Forelimb muscle (tissue), 1 donor: ENCODE measurements at regions not wholly inside any gene's neighbourhood (a gene's known extent, or its start where the extent isn't known, plus 50 kb on each side); places are given as distances from the start of the nearest gene placed in this dataset.
"Not testable (repeated sequence)": the region's sequence is repeated elsewhere in the genome, so short reads cannot be mapped to it uniquely, and the experiment has no call there.

ENCODE experiments used
- DNase-seq: peaks from one replicate; pipeline ENCODE4 v3.0.0-alpha.2; 2013; ENCODE audit warnings: low read depth

DNA sequence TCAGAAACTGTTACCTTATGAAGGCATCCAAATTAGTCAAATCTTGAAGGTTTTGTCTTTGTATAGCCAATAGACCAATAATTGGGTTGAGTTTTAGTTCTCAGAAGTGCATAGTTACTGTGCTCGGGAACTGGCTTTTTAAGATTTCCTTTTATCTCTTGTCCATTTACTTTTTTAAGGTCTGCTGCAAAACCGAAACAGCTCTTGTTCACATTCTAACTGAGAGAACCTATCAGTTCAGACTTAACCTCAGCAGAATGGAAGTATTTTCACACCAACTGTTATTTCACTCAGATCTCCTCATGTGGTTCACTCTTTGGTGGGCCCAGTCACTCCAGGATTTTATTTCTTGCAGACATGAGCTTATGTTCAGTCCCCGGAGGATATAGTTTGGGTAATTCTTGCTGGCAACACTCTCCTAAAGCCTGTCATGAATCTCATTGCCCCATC is 55.5 kb downstream of the TPBG start:
- no peak for DNase-seq

DNA sequence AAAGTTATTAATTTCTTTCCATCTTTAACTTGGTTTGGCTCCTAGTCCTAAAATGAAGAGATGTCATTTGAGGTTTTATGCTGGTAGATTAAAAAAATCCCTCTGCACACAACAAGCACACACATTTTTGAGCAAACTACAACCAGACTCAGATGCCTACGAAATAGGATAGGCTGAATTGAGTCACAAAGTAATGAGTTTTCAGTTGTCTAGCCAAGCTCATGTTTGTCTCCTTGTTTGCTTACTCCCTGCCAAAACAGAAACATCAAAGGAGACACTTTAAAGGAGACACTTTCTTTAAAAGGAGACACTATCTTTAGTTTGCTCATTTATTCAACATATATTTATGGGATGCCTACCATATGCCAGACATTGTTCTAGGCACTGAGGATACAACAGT is 56.2 kb downstream of the TPBG start:
- no peak for DNase-seq

DNA sequence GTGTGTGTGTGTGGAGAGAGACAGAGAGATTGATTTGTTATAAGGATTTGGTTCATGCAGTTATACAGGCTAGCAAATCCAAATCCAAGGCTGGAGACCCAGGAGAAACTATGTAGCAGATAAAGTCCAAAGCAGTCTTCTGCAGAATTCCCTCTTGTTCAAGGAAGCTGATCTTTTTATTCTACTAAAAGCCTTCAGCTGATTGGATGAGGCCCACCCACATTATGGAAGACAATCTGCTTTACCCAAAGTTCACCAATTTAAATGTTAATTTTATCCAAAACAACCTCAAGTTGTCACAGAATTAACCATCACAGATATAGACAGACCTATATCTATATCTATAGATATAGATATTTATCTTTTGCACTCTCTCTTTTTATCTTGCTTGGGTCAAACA is 67.0 kb downstream of the TPBG start:
- no peak for DNase-seq

DNA sequence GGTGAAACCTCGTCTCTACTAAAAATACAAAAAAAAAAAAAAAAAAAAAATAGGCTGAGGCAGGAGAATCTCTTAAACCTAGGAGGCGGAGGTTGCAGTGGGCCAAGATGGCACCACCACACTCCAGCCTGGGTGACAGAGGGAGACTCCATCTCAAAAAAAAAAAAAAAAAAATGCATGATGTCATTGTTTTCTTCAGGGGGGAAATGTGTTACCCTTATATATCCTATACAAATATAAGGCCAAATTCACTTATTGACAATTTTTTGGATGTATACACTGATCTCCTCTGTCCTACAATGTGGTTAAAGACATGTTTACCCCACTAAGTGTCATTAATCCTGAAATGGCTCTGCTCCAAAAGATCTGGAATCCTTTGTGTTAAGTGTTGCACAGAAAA is 73.1 kb downstream of the TPBG start:
- DNase-seq: no peak

DNA sequence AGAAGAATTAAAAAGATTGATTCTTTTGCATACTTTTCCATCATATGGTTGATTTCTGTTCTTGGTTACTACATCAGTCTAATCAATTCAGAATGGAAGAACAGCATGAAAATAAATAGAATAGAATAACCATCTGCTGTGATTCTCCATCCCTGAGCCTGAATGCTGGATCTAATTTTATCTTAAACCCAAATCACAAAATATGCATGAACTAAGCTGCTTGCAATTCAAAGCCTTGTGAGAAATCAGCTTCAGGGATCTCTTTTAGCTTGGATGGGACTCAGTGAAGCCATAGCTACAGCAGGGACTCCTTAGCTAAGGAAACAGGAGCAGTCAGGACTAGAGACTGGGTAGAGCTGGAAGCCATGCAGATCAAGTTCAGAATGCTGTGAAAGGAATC is 74.1 kb downstream of the TPBG start:
- no peak for DNase-seq

DNA sequence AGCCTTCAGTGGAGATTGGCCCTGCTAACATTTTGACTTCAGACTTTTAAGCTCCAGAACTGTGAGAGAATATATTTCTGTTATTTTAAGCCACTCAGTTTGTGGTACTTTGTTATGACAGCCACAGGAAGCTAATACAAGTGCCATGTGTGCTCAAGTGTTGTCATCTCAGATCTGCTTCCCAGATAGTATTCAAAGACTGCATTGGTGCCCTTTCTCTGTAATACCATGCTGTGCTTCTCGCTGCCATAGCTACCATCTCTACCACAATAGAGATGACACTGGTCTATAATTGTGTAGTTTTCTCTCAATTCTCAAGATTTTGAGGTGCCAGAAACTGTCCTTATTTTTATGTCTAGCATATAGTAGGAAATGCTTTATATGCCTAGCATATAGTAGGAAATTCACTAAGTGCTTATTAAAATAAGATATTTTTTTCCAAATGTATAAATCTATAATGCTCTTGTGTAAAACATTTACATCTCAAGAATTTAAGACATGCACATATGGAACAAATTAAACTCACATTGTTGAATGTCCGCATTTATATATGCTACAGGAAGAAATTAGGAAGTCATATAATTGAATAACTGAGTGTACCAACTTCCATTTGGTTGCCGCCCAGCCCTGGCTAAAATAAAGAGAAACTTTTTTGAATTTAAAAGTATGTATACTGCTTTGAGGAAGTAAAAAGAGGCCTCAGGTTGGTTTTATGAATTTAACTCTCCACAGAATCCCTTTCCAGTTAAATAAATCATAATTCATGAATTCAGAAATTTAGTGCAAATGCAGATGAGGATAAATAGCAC is 77.6 kb downstream of the TPBG start:
- DNase-seq: no peak

DNA sequence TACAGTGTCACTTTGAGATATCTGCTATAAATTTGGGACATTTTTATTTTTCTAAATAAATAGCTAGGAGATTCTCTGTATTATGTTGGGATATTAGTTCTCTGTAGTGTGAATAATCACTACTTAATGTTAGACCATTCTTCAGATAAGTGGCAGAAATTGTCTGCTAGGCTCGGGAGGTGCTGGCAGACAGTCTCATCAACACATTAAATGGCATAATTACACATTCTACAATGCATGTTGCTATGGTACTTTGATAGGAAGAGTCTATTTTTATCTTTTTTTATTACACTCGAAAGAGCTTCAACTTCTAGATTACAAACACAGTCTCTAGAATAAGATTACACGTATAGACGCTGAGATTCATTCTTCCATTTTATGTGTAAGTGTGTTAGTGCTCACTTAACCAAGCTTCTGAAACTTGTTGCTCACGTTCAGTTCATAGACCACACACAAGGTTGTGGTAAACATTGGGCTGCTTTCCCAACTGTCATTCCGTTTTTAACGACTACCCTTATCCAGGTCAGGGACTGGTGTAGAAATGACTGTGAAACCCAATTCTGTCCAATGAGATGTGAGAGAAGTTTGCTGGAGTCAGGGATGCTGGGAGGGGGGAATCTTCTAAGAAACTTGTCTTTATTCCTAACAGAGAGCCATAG is 78.6 kb downstream of the TPBG start:
- DNase-seq: no peak

DNA sequence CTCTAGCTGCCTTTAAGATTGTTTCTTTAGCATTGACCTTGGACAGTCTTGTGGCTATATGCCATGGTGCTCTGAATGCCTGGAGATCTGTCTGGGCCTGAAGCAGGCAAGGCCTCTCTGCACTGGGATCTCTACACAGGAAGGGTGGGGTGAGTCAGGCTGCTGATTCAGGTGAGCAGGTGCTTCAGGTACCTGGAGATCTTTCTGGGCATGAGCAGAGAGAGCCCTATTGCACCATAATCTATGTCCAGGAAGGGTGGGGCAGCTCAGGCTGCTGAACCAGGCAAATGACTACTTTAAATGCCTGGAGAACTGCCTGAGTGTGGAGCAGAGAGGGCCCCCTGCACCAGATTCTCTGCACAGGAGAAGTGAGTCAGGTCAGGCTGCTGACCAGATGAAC is 94.5 kb downstream of the TPBG start:
- DNase-seq: no peak

DNA sequence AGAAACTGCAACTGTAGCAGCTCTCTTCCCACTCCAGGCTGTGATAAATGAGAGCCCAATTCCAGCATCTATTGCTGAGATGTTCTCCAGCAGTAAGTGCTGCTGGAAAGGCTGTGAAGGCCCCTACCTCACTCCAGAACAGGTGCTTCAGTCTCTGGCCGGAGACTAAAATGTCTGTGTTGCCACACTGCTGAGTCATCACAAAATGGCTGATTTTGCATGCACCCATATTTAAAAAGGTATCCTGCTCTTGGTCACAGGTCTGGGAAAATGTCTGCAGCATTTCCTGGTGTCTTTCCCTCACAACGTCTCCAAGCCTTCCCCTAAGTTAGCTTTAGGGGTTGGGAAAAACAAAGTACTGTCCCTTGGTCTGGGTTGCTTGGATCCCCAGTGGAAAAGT is 95.1 kb downstream of the TPBG start:
- no peak for DNase-seq

DNA sequence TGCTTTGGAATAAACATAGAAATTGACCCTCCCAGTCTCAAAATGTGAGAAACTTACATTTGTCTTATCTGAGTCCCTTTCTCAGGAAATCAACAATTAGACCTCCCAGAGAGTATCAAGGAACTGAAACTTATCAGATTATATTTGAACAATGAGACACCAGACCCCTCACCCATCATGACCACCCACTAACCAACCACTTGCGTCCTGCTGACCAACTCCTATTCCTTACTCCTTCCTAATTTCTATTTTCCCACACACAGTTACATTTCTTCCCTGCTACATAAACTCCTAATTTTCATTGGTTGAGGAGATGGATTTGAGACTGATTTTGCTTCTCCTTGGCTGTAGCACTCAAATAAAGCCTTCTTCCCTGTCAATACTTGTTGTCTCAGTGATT is 97.9 kb downstream of the TPBG start:
- no peak for DNase-seq

DNA sequence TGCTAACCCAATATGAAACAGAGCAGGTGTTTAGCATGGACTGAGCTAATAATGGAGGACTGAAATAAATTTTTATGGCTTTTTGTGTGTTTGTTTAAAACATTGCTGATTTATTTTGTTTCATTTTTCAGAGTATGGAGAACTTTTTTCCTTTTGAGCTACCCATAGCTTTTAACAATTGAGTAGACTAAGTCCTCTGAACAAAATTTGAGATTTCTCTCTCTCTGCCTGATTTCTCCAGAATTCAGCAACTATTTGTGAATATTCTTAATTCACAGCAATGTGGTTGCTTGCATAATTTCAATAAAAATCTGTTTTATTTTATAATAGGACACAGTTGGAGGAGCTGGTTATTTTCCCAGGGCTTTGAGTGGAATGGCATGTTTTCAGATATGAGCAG is 103.7 kb downstream of the TPBG start:
- no peak for DNase-seq

DNA sequence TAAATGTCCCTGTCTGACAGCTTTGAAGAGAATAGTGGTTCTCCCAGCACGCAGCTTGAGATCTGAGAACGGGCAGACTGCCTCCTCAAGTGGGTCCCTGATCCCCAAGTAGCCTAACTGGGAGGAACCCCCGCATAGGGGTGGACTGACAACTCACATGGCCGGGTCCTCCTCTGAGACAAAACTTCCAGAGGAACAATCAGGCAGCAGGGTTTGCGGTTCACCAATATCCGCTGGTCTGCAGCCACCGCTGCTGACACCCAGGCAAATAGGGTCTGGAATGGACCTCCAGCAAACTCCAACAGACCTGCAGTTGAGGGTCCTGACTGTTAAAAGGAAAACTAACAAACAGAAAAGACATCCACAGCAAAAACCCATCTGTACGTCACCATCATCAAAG is 106.5 kb downstream of the TPBG start:
- not testable (repeated sequence) for DNase-seq

DNA sequence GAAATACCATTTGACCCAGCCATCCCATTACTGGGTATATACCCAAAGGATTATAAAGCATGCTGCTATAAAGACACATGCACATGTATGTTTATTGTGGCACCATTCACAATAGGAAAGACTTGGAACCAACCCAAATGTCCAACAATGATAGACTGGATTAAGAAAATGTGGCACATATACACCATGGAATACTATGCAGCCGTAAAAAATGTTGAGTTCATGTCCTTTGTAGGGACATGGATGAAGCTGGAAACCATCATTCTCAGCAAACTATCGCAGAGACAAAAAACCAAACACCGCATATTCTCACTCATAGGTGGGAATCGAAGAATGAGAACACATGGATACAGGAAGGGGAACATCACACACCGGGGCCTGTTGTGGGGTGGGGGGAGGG is 111.5 kb downstream of the TPBG start:
- DNase-seq: not testable (repeated sequence)

DNA sequence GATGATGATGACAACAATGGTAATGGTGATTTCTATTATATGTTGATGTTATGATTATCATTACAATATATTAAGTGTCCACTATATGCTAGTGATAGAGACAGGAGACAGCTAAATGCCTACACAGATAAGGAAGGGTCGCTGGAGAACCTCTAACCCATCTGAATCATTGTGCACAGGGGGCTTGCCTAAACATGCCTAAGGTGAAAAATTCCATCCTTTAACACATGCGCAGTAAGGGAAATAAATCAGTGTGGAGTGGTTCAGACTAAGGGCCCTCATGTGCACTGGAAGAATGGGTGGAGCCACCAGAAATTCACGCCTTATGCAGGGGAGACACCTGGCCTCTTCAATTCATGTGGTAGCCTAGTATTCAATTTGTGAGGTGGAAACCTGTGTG is 120.4 kb downstream of the TPBG start:
- no peak for DNase-seq

DNA sequence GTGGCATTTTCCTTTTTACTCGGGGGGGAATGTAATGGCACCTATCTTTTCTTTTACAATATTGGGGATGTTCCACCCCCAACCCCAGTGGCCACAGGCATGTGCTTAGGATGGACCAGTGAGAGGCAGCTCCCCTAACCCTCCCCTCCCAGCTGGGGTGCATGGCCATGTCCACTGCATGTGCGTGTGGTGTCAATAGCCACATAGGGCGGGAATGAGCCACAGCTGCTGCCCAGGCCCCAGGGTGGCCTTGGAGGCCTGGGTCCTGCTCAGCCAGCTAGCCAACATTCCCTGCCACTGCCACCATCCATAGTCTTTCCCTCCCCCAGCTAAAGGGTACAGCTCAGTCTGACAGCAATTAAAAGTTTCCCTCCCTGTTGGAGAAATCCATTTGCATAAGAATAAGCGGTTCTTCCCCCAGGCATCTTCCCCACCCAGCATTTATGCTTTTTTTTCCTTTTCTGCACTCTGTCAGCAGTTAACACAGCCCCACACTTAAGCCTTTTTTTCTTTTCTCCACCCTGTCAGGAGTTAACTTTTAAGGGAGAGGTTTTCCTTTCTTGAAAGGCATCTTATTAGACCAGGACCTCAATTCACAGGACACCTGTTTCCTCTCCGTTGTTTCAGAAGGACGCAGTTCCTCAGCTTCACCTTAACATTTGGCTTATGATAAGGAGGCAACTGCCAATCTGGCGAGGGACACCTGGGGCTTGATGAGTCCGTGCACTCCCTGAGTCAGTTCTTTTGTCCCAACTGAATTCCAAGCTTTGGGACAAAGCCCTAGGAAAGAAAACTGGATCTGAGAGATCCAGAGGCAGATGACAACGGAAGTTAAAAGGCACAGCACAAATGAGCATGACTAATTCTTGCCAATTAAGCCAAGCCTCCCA is 121.4 kb downstream of the TPBG start:
- no peak for DNase-seq

DNA sequence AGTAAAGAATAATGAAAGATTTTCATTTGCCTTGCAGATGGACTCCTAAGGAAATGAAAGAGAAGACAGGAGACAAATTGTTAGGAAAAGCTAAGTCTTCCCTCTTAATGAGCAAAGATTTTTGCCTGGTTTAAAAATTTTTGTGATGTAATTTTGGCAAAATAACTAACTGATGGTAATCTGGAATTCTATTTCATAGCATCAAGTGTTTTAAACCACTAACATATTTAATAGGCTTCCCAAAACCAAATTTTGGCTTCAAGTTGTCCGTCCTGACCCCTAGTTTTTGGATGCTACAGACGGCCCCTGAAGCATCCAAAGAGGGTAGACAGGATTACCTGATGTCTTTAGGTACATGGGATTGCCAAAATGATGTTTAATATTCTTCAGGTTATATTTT is 124.3 kb downstream of the TPBG start:
- no peak for DNase-seq

DNA sequence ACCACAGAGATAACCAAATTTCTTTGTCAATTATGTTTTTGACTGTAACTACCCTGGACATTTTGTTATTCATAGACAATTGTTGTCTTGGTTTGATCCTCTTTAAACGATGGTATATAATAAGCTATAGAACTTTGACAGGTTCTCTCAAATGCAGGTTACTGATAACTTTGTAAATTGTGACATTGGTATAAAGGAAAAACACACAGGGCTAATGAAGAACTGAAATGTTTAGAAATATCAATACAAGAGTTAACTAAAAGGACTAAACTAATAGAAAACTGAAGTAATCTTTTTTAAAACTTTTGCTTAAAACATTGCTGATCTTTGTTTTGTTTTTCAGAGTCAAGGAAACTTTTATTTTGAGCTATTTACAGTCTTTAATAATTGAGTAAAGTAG is 124.8 kb downstream of the TPBG start:
- no peak for DNase-seq

DNA sequence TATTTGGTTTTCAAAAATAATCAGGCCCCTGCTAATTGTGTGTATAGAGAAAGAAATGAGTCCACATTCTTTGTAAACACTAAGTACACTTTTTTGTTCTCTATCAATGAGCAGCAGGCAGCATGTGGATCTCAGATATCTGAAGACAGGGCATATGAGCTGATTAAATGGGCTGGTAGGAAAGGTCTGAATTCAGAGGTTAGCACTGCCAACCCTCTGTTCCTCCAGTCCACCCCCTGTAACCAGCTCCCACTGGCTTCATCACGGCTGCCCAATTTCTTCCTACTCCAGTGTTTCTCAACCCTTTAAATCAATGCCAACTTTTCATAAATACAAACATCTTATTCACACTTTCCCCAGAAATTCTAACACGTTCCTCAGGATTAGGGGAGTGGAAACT is 128.5 kb downstream of the TPBG start:
- no peak for DNase-seq

DNA sequence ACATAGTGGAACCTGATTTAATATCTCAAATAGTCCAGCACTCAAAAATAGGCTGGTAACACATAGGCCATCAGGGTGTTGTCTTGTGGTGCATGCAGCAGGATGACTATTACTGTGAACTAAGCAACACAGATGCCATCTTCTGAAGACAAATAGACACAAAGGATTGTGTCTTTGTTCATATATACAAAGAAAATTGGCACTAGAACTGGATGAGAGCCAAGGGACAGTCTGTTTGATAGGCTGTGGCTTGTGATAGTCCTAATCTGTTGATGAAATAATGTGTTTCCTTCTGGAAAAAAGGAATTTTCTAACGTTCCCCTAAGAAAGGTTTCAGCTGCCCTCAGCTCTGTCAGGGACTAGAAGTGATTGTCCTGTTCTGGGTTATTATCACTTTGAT is 129.8 kb downstream of the TPBG start:
- no peak for DNase-seq

DNA sequence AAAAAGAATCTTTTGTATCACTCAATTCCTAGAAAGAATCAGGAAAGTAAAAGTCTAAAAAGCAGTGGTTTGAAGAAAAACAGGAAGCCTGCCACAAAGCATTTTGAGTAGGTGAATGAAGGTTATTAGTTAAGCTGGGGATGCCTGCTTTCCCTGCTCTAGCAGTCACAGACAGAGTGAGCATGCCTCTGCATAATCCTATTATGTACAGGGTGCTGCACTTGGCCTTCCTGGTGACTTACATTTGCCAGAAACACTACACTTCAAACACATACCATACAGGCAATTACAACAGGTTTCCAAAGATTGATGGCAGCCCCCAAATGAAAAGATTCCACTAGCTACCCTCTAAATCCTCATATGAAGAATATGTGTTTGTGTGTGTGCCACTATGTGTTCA is 130.8 kb downstream of the TPBG start:
- no peak for DNase-seq

DNA sequence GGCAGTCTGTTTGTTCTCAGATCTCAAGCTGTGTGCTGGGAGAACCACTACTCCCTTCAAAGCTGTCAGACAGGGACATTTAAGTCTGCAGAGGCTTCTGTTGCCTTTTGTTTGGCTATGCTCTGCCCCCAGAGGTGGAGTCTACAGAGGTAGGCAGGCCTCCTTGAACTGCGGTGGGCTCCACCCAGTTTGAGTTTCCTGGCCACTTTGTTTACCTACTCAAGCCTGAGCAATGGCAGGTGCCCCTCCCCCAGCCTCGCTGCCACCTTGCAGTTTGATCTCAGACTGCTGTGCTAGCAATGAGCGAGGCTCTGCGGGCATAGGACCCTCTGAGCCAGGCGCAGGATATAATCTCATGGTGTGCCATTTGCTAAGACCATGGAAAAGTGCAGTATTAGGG is 138.3 kb downstream of the TPBG start:
- DNase-seq: not testable (repeated sequence)

DNA sequence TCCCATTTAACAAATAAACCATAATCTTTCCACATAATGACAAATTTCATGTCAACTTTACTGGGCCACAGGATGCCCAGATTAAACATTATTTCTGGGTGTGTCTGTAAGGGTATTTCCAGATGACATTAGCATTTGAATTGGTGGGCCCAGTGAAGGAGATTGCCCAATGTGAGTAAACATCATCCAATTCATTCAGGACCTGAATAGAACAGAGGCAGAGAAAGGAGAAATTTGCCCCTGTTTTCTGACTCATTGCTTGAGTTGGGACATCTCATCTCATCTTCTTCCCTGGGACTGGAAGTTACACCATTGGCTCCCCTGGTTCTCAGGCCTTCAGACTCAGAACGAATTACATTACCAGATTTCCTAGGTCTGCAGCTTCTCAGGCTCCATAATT is 142.9 kb downstream of the TPBG start:
- DNase-seq: no peak

DNA sequence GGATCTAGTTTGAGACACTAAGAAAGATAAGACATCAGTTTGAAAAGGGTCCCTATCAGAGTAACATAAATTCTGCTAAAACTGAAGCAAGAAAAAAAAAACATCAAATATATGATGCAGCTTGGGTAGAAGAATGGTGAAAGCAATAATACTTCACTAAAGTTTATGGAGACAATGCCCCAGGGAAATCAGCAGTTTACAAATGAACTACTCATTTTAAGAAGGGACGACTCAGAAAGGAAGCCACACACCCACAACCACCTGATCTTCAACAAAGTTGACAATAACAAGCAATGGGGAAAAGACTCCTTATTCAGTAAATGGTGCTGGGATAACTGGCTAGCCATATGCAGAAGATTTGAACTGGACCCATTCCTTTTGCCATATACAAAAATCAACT is 143.5 kb downstream of the TPBG start:
- no peak for DNase-seq
